HG02623 (cell line): ENCODE measurements at regions not wholly inside any gene's neighbourhood (a gene's known extent, or its start where the extent isn't known, plus 50 kb on each side); places are given as distances from the start of the nearest gene placed in this dataset.

Experiments used
- ATAC-seq: cut with Tn5 transposase; IDR thresholded peaks from one replicate; pipeline ENCODE4 v1.9.1; 2021; ENCODE audit warnings: moderate library complexity; ENCODE audit not compliant: unreplicated experiment

DNA sequence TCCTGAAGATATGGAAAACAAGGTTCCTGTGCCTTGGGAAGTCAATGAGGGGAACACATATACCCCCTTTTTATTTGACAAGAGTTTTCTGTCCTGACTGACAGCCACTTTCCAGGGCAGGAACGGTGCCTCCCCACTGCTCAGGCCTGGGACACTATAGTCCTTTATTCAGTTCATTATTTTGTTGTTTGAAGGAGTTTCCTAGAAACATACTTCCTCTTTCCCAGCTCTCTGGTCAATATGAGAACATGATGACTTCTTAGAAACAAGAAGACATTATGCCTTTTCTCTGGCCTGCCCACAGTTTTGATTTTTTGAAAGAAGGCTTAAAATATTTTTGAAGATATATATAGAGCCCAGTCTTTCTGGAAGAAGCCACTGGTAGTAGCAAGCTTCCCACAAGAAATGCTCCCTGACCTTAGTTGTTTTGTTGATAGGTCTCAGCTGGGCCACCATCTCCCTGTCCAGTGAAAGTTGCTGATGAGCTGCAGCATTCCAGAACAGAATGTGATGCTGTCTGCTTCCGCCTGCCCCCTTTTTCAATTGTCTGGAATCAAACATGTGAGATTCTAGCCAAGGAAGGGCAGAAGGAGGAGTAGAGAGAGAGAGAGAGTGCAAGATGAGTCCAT, 122.7 kb upstream of the ADRA1D start:
- no peak for ATAC-seq

DNA sequence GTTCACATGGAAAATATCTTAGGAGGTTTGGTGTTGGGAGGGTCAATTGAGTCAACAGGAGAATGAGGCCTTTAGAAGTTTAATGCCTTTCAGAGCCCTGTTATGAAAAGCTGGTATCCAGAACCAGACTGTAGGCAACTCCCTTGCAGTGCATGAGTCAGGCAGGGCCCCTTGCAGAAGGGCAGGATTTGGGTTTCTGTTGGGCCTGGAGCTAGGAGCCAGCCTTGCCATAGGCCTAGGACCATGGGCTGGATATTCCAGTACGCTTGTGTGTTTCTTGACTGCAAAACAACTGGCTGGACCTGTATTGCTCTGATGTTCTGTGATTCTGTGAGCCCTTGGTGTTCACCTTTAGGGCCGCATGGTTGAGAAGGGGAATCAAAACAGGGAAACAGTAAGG, 121.8 kb upstream of the ADRA1D start:
- ATAC-seq: no peak

GRCh38 chr20:4369798-4370124, 120.7 kb upstream of the ADRA1D start:
- ATAC-seq: no peak

GRCh38 chr20:4369119-4369797, 120.2 kb upstream of the ADRA1D start:
- ATAC-seq: no peak

DNA sequence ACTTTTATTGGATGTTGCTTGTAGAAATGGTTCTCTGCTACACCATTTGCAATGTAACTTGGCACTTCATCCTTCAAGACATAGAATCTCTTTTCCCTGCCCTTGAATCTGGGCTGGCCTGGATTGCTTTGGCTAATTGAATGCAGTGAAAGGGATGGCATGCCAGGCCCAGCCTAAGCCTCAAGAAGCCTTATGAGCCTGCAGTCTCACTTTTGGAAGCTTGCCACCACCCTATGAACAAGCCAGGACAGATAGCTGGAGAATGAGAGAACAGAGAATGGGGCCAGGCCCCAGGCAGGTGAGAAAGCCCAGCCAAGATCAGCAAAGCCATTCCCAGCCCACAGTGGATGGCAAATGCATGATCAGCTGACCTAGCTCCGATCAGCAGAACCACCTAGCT, 117.0 kb upstream of the ADRA1D start:
- no peak for ATAC-seq

DNA sequence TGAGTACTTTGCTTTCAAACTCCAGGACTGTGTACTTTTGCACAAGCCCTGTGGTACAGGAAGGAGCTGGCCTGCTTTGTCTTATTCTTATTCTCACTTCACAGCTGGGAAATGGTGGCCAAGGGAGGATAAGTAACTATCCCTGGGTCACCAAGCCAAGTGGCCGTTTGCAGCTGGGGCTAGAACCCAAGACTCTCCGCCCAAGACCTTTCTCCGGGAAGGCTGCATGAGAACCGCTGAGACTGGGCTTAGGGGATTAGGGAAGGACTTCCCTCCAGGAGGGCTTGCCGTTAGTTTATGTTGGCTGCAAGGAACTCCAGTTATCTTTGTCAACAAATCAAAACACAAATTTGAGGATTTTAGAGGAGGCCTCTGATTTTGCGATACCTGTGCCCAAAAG, 109.5 kb upstream of the ADRA1D start:
- ATAC-seq: no peak

DNA sequence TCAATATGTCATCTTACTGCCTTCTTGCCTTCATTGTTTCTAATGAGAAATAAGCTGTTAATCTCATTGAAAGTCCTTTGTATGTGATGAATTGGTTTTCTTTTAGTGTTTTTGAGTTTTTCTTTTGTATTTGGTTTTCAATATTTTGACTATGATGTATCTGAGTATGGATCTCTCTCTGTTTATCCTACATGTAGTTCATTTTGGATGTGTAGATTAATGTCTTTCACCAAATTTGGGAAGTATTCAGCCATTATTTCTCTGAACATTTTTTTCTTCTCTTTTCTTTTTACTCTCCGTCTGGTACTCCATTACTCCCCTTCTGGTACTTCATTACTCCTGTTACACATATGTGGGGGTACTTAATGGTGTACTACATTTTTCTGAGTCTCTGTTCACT, 103.3 kb upstream of the ADRA1D start:
- ATAC-seq: no peak

DNA sequence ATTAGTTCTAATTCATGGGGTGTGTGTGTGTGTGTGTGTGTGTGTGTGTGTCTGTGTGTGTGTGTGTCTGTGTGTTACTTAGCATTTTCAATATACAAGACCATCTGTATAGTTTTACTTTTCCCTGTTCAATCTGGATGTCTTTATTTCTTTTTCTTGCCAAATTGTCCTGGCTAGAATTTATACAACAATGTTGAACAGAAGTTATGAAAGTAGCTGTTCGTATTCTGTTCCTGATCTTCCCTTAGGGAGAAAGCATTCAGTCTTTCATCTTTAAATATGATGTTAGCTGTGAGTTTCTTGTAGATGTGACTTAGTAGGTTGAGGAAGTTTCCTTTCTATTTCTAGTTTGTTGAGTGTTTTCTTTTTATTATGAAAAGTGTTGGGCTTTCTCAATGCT, 101.0 kb upstream of the ADRA1D start:
- ATAC-seq: no peak

DNA sequence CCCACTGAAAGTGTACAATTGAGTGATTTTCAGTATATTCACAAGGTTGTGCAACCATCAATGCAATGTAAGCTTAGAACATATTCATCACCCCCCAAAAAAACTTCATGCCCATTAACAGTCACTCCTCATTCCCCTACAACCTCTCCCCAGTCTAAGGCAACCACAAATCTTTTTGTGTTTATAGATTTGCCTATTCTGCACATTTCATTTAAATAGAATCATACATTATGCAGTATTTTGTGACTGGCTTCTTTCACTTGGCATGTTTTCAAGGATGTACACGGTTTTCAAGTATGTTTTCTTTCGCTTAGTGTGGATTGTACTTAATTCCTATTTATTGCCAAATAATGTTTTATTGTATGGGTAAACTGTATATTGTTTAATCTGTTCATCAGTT, 95.6 kb upstream of the ADRA1D start:
- no peak for ATAC-seq

DNA sequence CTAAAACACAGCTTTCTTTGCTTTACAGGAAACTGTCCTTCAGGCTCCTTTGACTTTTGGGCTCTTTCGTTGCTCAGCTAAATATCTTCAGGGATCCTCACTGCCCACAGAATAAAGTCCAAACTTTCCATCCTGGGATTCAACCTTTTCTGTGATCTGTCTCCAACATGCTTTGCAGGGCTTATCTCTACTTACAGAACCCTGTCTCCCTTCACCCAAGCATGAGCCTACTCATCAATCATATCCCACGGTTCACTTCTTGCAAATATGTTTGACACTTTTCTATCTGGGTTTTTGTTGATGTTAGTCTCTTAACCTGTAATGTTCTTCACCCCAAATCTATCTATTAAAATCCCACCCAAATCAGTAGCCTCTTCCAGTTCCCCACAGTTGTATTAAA, 93.5 kb upstream of the ADRA1D start:
- no peak for ATAC-seq

GRCh38 chr20:4341804-4342485, 92.9 kb upstream of the ADRA1D start:
- no peak for ATAC-seq

DNA sequence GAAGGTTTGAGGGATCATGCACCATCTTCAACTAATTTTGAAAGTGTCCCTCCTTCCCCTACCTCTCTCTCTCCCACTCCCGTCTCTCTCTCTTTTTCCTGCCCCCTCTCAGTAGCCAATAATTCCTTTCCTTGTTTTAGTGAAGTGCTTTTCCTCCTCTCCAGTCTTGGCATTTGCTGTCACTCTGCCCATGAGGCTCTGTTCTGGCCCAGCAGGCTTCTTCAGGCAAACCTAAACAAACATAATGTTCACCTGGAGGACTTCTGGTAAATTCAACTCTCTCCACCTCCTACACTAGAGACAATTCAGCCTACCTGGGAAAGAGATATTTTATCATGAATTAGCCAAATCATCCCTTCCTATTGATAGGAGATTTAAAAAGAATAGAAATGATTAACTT, 86.6 kb upstream of the ADRA1D start:
- no peak for ATAC-seq

DNA sequence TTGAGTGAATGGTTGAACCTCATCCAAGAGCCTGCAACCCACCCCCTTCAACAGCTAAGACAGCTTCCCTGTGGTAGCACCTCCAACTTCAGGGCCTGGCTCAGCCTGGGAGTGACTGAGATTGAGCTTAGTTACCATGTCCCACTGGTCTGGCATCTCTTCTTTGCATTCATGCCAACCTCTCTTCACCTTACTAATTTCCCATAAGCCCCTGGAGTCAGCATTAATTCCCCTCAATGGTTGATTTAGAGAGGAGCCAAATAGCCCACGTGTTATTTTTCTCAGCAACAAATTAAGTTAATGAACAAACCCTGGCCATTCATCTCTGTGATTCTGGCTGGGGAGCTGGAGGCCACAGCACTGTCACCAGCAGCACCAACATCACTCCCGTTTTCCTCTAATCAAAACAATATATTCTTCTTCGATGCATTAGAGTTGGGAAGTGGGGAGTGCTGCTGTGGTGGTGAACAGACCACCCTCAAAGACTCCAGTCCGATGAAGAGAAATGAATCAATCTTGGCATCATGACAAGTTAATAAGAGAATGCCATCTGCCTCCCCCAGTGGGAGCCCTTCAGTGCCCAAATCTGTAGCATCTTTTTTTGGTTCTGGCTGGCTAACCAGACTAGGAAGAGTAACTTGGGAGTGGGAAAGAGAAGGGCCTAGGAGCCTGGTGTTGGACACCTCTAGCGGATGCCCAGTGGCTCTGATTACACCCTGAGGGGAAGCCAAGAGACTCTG, 83.2 kb upstream of the ADRA1D start:
- no peak for ATAC-seq

DNA sequence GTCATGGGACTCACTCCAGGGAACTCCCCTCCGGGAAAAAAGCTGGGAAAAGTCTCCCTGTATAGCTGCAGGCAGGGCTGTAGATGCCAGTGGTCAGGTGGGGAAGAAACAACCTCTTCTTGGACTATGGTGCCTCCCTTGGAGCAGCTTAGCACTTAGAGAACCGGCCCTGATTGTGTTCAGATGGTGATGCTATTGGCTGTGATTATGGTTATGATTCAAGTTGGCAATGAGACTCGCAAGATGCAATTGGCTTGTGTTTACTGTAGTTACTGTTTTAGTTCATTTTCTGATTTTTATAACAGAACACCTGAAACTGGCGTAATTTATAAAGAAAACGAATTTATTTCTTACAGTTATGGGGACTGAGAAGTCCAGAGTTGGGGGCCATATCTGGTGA, 80.9 kb upstream of the ADRA1D start:
- ATAC-seq: no peak

DNA sequence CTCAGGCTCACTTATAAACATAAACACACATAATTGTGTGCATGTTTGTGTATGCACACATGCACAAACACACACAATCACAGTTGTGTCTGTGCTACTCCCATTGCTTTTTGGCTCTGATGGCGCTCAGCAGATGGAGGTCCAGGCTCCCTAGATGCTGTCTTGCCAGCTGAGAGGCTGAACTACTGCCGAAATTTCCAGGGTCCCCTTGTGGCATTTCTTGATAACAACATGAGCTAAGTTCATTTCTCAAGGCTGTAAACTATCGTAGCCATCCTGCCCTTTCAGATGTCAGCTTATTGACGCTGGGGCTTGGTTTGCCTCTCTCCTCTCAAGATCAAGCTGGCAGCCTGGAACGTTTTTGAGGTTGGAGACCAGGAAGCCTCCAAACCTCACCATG, 80.1 kb upstream of the ADRA1D start:
- no peak for ATAC-seq

DNA sequence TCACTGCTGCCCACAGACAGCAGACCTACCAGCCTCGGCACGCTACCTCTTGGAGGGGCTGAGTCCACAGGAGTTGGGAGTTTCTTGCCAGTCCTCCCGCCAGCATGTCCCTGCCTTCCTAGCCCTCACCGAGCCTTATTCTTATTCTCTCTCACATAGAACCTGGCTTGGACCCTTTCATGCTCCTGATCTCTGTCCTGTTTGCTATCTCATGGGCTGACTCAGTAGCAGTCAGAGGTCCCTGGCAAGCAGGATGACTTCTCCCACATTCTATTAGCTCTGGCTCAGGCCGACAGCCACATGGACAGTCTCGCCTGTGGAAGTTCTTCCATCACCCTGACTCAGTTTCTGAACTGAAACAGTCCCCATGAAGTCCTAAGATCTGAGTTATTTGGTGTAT, 79.5 kb upstream of the ADRA1D start:
- ATAC-seq: no peak

- no peak for ATAC-seq
These were observed 78.9 kb upstream of the ADRA1D start for GRCh38 chr20:4327956-4328355.

DNA sequence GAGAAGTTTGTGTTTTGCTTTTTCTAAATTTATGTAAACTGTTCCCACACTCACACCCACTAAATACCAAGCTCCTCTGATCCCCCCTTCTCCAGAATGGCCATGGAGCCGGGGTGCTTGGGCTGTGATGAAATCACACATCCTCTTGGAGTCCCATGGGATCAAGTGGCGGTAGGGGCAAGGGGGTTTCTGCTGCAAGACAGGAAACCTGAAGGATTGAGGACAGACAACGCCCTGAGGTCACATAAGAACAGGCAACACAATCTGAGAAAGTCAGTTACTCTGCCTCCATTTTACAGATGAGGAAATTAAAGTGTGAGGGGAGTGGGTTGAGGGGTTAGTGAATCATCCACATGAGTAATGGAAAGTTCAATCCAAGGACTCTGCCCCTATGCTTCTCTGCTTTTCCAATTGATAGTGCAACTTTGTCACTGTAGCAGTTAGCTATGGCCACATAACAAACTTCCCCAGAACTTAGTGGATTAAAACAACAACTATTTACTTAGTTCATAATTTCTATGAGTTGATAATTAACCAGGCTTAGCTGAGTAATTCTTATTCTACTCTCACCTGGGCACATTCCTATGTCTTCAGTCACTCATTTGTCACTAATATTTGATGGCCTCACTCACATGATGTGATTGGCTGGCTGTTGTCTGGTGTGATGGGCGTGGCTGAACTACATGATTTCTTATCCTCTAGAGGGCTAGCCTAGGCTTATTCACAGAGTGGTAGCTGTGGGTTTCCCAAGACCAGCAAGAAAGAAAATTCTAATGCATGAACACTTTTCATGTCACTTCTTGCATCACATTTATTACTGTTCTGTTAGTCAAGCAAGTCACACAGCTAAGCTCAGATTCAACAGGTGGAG, 77.3 kb upstream of the ADRA1D start:
- ATAC-seq: no peak

GRCh38 chr20:4325548-4326187, 76.6 kb upstream of the ADRA1D start:
- no peak for ATAC-seq

GRCh38 chr20:4324611-4325243, 75.6 kb upstream of the ADRA1D start:
- no peak for ATAC-seq
